Islet of Langerhans (tissue), 1 donor: ENCODE measurements at regions not wholly inside any gene's neighbourhood (a gene's known extent, or its start where the extent isn't known, plus 50 kb on each side); places are given as distances from the start of the nearest gene placed in this dataset.
A peak's percentile ranks its signal among the peaks of the same experiment; 100 is the strongest.

Experiments
- FAIRE-seq: peaks from one replicate; lab custom pipeline; 2011; peaks lifted over from hg19 to GRCh38; lab: Jason Lieb, UNC

DNA sequence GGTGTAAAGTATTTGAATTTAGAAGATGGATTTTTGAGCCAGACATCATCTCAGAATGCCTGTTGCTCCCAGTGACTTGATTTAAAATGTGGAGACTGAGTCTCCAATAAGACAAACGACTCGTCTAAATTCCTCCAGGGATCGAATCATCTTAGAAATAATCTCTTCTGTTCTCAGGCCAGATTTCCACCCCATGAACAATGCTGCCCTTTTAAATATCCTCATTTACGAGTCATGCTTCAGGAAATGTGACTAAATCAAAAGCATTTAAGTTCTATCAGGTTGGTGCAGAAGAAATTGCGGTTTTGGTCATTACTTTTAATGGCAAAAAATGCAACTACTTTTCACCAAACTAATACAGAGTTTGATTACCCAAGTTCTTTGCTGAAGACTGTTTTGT is 684.6 kb upstream of the SOX11 start:
- FAIRE-seq, result no peak

DNA sequence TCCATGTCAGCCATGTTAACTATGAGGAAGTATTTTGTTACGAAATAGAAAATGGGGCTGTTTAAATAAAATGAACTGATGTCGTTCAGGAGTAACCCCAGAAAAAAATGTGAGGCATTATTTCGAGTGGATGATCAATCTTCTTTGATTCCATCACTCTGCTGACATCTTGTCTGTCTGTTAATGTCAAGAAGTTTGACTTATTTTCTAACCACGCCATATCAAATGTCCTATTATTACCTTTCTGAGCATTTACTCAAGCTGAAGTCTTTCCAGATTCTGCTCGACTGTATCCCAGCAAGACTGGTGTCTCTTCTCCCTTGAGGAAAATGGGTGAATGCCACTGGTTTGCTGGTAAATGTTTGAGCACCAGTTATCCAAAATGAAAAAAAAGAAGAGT is 672.9 kb upstream of the SOX11 start:
- FAIRE-seq, result no peak

DNA sequence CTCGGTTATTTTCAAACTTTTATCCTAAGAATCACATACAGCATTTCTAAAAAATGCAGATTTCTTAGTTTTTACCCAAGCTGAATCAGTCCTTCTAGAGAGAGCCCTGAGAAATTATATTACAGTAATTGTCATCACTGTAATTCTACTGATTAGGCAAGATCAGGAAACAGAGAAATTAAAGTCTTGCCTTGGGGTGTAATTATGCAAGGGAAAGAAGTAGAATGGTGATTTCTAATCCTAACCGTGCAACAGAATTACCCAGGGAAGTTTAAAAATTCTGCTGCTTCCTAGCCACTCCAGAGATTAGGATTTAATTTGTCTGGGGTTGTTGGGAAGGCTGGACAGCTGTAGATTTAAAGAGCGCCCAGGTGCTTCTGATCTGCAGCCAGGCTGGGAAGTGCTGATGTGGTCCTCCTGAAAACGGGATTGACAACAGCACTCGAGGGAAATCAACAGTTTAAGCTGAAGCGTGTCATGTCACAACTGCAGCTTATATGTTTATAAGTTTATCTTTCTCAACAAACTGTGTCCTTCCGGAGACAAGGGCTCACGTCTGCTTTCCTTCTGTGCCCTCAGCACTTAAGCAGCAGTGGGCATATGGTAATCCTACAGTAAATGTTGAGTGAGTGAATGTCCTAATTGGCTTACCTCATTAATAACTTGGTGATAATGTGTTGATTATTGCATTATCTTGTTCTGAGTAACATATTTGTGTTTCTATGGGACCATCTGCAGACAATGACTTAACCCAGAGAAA is 671.9 kb upstream of the SOX11 start:
- FAIRE-seq, result no peak

DNA sequence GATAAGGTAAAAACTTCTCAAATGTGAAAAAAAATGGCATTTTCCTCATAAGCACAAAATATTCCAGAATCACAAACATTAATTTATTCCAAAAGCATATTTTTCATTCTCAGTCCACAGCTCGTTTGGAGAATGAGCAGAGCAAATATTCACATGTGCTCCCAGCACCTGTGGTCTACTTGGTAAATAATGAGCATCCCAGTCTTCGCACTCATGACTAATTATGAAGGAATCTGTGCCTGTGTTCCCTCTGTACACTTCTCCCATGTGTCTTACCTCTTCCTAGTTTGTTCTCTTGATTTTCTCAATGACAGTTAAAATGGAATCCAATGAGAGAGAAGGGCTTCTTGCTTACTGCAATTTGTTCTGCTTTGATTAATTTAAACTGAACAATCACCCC is 671.0 kb upstream of the SOX11 start:
- no peak for FAIRE-seq

DNA sequence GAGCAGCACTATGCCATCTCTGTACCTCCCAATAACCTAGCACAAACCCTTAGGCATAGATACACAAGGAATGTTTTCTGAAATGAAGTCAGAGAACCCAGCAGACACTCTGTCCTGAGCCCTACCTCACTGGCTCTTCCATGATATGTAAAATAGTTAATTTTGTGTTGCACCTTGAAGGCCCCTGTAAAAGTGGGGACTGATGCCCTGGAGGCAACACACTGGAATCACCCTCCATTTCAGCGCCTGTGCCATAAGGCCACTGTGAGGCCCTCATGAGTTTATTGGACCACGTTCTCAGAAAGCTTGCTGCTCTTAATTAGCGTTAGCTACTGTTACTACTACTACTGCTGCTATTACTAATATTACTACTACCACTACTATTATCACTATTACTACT is 670.1 kb upstream of the SOX11 start:
- no peak for FAIRE-seq

DNA sequence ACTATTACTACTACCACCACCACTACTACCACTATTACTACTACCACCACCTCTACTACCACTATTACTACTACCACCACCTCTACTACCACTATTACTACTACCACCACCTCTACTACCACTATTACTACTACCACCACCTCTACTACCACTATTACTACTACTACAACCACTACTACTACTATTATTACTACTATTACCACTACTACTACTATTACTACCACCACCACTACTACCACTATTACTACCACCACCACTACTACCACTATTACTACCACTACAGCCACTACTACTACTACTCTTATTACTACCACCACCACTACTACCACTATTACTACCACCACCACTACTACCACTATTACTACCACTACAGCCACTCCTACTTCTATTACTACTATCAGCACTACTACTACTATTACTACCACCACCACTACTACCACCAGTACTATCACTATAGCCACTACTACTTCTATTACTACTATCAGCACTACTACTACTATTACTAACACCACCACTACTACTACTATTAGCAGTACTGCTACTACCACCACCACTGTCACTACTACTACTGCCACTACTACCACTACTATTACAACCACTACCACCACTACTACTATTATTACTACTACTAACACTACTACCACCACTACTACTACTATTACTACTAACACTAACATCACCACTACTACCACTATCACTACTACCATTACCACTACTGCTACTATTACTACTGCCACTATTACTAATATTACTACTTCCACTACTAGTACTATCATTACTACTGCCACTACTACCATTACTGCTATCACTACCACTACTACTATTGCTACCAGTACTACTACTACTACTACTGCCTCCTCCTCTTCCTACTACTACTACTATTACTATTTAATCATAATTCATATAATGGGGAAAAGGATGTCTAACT is 669.2 kb upstream of the SOX11 start:
- FAIRE-seq, result peak; percentile 90

DNA sequence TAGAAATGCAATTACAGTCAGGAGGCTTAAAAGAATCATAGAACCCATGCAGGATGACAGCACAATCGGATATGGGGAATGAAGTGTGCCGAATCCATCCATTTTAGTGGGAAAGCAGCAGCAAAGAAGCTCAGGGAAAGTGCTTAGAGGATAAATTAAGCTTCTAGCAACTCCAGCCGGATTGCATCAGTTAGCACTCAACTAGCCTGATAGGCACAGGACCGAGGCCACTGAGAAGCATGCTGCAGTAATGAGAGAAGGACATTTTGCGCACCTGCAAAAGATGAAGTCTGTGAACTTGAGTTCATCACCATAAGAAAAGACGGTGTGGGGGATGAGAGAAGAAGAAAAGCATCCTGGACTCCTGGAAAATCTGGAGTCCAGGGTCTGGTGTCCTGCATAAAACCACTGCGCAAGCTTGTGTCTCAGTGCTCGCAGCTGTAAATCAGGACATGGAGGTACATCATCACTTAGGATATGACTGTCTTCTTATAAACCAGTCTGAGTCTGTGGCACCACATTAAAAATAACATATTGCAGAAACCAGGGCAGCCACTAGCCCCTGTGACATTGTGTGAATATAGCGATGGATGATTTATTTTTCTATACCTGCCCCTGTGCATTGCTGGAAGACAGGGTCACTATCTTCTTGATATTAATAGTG is 665.5 kb upstream of the SOX11 start:
- no peak for FAIRE-seq

DNA sequence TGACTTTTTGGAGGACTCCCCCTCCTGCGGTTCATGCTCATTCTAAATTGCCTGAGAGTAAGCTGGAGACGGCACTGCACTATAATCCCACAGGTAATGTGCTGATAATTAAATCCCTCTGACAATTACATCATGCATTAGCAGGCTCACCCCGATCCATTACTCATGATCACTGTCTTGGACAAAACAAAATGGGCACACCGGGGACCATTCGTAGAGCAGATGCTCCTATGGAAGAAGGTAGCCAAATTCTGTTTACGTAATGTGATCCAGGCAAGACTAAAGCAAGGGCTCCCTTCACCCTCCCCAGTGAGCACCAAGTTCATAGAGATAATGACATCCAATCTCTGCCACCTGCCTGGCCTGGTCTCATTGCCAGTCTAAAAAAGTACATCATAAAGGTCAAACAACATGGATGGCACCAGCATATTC is 657.1 kb upstream of the SOX11 start:
- no peak for FAIRE-seq

DNA sequence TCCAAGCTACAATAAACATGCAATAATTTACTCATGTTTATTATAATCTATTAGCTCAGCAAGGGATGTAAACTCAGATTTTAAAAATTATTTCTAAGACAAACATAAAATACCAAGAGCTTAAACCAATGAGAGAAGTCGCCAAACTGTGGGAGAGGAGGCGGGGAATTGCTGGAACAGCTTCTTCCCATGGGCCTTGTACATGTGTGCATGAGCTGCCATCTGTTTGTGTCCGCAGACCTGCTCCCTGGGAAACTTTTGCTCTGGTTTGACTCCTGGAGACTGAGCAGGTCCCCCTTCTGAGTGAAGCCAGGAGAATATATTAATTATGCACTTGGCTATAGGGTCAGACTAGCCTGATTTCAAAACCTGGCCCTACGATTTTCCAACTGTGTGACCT is 655.9 kb upstream of the SOX11 start:
- no peak for FAIRE-seq

DNA sequence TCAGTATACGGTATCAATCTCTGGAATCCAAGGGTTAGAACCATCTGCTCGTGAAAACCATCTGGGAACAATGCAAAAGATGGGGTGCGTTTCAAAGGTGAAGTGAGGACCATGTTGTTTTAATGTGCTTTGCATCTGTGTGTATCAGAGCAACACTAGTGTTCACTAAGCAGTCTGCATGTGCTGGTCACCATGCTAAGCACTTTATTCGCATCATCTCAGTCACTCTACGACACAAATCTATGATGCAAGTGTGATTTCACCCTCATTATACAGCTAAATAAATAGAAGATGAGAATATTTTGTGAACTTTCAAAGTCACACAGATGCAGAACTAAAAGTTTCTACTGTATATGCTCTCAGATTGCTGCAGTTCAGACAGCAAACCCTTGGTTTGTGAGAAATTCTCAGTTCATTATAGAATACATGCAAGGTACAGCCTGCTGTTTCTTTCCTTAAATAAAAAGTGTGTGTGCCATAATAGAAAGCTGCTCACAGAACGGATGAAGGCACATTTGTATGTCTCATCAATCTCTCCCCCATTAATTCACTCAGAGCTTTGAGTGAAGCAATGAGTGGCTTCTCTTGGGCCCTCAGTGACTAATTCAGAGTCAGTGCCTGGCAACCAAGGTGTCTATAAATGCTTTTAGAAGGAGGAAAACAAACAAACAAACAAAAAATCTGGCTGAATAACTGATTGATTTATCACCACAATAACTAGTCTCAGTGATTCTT is 652.8 kb upstream of the SOX11 start:
- FAIRE-seq, result no peak

DNA sequence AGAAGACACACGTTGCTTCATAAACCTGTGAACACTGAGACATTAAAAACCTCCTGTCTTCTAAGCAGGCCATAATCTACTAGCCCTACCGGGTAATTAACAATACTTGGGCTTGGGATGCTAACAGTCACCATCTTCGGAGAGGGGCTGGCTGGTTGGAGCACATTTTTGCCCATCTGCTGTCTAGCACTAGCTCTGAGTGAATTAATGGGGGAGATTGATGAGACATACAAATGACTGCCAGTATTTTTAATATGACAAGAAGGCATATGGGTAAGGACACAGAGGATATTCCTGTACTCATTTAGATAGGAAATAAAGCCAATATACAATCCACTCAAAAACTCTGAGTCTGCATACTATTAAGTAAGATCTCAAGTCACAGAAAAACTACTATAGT is 651.6 kb upstream of the SOX11 start:
- no peak for FAIRE-seq

DNA sequence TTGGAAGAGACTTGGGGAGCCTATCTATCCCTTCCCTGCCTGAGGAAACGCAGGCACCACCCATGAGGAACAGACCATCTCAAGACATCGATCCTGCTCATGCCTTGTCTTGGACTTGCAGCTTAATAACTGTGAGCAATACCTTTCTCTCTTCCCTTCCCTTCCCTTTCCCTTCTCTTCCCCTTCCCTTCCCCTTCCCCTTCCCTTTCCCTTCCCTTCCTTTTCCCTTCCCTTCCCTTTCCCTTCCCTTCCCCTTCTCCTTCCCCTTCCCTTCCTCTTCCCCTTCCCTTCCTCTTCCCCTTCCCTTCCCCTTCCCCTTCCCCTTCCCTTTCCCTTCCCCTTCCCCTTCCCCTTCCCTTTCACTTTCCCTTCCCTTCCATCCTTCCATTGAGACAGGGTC is 650.7 kb upstream of the SOX11 start:
- FAIRE-seq, result no peak

DNA sequence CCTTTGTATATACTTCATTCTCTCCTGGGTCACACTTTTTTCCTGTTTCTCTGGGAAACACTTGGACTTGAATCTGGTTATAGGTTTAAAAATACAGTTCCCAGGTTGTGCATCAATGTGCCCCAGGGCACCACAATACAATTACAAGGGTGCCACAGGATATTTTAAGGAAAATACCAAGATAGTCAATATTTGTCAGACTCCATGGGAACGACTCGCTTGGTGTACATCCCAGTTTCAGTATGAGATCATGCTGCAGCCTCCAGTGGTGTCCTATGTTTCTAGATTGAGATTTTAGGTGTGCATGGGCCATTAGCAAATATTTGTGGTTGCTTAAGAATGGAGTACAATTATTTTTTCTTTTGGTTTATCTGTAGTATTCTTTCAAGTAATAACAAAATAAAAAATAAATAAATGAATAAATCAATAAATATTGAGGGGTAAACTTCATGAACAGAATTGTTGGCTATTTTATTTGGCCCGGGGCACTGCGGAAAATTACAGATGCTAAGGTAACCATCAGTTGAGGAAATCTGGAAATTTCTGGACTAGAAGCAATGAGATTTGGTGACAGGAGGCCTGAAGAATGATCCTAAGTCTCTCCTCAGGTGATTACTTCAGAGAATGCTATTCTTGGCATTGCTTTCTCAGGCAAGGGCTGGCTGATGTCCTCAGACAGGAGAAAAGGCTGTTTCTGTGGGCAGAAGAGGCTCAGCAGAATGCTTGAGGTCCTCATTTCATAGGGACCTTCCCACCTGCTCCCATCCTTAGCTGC is 649.3 kb upstream of the SOX11 start:
- no peak for FAIRE-seq

DNA sequence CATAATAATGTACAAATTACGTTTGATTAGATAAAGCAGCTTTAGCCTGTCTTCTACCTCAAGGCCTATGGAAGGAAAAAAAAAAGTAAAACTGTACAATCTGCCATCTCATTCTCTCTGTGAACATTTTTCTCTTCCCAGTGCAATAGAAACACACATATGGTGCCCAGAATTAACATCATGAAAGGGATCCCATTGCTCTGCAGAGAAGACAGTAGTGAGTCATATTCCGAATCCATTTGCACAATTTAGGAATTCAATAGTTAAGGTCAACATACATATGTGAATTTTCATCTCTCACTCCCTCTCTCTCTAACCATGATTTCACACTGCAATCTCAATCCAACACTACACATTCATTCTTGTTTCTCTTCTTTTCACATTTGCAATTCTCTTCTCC is 640.9 kb upstream of the SOX11 start:
- no peak for FAIRE-seq

DNA sequence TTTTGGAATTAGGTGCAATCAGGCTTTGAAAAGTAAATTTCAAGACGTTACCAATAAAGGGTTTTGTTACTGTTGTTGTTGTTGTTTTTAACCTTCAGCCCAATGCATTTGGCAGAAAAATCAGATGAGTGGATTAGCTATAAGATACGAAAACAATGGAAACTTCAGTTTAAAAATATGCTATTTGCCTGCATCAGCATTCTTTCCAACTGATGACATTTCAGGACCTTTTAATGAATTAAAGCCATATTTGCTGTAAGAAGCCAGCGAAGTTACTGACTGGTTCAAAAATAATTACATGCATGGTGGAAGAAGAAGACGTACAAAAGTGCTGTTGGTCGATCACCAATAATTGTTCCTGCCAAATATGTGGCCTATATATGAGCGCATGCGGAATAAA is 639.3 kb upstream of the SOX11 start:
- no peak for FAIRE-seq

DNA sequence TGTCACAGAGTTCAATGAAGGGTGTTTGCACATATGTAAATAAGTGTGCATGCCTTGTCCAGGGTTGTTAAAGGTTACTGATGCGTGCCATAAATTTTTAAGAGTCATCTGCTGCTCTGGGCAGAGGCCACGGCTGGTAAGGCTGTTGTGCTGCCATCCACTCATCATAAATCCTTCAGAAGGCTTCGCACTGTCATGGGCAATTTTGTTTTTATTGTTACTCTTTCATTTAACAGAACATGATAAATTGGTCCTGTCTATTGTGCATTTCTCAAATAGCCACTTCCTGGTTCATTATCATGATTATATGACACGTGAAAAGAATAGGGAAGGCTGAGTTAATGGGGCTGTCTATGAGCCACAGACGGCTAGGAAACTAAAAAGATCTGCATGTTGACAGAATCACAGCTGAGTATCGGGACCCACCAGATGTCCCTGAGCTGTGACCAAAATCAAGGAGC is 634.3 kb upstream of the SOX11 start:
- FAIRE-seq, result no peak

DNA sequence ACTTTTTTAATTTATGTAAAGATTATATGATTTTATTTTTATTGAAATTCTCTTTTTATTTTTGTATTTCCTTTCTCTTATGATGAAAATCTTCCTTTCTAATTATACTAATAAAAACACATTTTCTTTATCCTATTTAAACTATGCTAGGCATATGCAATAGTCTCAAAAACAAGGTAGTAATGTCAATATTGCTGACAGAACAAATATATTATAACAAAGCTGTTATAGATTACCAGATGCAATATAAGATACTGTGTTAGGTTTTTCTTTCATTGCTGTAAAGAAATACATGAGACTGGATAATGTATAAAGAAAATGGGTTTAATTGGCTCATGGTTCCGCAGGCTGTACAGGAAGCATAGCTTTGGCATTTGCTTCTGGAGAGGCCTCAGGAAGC is 631.2 kb upstream of the SOX11 start:
- FAIRE-seq, result no peak

DNA sequence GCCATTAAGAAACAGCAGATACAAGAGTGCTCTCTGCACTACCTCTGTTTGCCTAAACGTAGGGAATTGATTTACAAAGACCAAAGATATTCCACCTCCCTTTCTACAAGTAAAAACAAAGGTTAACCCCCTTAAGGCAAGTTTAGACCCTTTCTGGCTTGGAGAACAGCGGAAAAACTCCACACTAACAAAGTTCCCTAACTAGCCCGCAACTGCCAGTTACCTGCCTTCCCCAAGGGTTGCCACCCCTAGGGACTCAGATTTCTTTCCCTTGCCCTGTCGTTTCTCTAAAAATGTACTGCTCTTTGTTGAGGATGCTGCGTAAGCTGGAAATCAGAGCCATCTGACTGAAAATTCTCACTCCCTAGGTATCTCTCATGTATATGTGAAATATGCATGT is 627.5 kb upstream of the SOX11 start:
- FAIRE-seq, result no peak

DNA sequence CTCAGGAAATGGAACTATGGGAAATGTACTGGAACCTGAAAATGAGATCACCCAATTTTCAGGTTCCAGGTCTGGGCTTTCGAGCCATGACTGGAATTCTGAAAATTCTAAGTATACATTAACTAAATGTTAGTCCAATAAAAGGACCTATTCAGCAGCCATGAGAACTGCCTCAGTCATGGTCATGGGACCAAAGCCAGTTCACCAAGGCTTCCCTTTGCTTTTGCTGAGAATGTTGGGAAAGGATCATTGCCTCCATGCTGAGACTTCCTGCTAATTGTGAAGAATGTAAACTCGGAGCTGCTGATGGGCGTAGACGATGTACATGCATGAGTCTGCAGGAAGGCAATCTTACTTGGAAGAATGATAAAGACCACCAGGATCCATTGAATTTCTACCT is 624.4 kb upstream of the SOX11 start:
- FAIRE-seq, result no peak

DNA sequence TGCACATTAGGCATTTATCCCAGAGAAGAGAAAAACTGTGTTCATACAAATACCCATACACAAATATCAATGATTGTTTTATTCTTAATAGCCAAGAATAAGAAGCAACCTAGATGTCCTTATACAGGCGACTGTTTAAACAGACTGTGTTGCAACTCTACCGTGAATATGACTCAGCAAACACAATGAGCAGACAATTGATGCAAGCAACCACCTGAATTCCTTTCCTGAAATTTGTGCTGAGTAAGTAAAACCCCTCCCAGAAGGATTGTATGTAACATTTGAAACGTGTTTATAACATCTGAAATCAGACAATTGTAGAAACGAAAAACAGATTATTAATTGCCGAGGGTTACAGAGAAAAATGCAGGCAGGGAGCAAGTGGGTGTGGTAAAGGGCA is 621.9 kb upstream of the SOX11 start:
- no peak for FAIRE-seq

DNA sequence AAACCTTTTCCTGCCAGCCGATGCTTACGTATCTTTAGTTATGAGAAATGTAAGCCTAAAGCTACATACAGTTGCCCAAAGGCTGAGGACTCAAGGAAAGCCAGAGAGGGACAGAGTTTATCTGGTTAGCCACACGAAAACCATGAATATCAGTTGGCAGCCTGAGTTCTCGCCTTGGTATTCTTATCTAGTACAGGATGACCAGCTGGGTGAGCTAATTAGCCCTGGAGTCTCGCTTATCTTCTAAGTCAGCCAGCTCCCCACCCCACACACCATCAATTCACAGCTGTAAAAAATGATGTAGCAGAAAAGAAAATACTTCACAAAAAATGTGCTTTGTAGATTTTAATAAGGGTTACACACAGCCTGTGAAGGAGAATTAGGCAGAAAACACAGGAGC is 617.5 kb upstream of the SOX11 start:
- FAIRE-seq, result no peak

DNA sequence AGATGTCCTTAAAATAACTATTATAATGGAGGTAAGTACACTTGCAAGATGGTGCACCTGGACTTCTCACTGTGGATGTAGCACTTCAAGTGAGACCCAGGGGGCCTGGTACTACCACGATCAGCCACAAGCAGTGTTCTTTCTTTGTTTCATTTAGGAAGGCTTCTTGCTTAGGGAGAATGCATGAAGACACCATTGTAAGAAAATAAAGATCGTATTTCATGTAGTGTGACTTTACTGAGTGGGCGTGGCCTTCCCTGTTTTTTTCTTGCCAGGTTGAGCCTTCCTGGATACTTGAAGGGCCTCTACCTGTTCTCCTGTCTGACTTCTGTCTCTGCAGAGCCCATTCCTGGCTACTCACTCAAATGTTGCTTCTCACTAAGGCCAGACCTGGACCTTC is 615.6 kb upstream of the SOX11 start:
- FAIRE-seq, result no peak
